GM12865 (cell line): ENCODE measurements at regions not wholly inside any gene's neighbourhood (a gene's known extent, or its start where the extent isn't known, plus 50 kb on each side); places are given as distances from the start of the nearest gene placed in this dataset.

Source experiments
- DNase-seq: peaks from one replicate; pipeline ENCODE4 v3.0.0; 2010; ENCODE audit warnings: low read depth
- H3K4me3 ChIP-seq: 2 replicates; pipeline ENCODE4 v1.5.1; 2011; ENCODE audit warnings: mild to moderate bottlenecking, low read depth, low read length, control low read depth
- CTCF ChIP-seq: IDR thresholded peaks from 2 replicates; pipeline ENCODE4 v1.5.1; 2011; ENCODE audit warnings: low read length, control low read depth, low read depth, inconsistent platforms; ENCODE audit not compliant: insufficient read depth; ENCODE audit errors: missing control alignments

DNA sequence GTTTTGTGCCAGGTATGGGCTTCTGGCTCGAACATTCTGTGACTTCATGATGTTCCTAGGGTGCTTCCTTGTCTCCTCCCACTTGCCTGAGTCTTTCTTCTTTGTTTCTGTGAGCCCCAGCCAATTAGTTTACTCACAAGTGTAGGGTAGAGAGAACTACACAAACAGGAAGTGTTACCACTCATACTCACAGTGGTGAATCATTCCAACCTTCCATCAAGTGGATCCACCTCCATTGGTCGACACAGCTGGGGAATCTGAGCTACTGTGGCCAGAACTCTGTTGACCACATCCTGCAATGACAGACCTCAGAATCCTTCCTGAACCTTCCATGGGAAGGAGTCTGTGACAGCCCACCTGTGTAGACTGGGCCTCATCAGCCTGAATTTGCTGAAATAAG, 76.8 kb downstream of the UNC5CL start:
- no peak overlapping the region for H3K4me3 ChIP-seq
- no peak for TF ChIP-seq CTCF
- DNase-seq = peak; percentile 64

DNA sequence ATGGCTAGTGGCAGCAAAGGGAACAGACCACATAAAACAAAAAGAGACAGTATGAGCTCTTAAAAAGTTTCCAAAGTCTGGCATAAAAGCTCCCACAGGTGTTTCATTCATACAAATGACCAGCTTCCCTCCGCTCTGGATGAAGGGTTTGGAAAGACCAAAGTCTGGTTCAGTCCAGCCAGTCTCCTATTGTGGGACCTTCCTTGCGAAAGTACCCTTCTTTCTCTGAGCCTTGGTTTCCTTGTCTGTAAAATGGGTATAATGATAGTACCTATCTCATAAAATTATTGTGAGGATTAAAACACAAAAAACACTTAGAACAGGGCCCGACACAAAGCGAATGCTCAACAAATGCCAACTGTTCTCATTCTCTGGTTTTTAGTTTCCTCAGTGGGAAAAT, 77.2 kb downstream of the UNC5CL start:
- no peak for TF ChIP-seq CTCF
- no peak for DNase-seq
- no peak overlapping the region for H3K4me3 ChIP-seq

DNA sequence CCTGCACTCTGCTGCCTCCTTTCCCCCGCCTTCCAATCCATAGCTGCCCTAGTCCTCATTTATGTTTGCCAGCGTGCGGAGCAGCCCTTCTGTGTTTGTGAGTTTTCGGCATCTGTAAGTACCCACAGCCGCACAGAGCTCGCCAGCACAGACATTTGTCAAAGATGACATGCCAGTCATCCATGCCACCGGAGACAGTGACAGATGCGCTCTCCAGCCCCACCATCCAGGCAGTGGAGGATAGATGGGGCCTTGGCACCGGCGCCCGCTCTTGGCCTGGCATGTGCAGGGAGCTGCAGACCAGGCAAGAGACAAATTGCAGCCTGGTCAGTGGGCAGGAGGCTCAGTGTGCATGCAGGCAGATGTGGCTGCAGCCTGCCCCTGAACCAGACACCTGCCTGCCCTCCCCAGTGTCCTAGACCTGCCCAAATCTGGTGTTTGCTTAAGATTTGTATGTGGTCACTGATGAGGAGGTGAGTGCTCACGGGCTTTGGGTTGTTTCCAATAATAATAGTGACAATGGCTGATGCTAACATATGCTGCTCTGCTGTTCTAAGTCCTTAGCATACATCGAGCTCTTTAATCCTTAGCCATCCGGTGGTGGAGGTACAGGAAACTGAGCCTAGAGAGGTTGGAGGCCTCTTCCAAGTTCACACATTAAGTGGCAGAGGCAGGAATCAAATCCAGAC, 78.1 kb downstream of the UNC5CL start:
- no peak for DNase-seq
- TF ChIP-seq CTCF = no peak
- H3K4me3 ChIP-seq = no peak overlapping the region

DNA sequence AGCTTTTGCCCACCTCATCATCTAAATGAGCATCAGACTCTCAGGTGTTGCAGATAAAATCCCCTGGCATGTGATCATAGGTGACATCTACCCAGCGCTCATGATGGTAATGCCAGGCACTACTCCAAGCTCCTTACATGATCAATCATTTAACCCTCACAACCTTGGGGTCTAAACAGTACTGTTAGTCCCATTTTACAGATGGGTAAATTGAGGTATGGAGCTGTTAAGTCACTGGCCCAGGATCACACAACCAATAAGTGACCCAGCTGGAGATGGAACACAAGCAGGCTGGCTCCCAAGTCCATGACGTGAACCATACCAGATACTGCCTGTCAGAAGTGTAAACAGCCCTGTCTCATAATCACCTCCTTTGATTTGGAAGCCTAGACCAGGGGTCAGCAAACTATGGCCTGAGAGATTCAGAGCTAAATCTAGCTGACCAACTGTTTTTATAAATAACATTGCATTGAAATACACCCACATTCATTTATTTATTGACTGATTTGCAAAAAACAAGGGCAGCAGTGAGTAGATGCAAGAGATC, 79.2 kb downstream of the UNC5CL start:
- DNase-seq = no peak
- no peak for TF ChIP-seq CTCF
- no peak overlapping the region for H3K4me3 ChIP-seq

DNA sequence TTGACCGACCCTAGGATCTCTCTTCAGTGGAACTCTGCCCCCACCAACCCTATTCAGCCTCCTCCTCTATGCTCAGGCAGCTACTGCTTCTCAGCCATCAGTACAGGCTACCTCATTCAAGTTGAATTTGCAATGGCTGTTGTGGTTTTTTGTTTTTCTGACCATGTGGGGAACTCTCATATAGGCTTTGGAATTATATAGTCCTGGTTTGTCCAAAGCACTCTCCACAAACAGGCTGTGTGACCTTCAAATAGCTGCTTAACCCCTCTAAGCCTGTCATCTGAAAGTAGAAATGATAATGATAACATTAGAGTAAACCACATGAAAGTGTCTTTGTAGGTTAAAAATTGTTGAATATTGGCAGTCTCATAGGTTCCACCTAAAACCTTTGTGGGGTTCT, 80.3 kb downstream of the UNC5CL start:
- DNase-seq = no peak
- TF ChIP-seq CTCF = no peak
- no peak overlapping the region for H3K4me3 ChIP-seq

- TF ChIP-seq CTCF = no peak
- no peak for DNase-seq
- no peak overlapping the region for H3K4me3 ChIP-seq
These were observed 81.2 kb downstream of the UNC5CL start for GRCh38 chr6:40957616-40958492.
